Glomerular visceral epithelial cell (primary cell): ENCODE measurements at regions not wholly inside any gene's neighbourhood (a gene's known extent, or its start where the extent isn't known, plus 50 kb on each side); places are given as distances from the start of the nearest gene placed in this dataset.
"Not testable (repeated sequence)": the region's sequence is repeated elsewhere in the genome, so short reads cannot be mapped to it uniquely, and the experiment has no call there.

Experiments used
- DNase-seq: peaks from one replicate; pipeline ENCODE4 v3.0.0-alpha.2; 2016; ENCODE audit errors: extremely low spot score

- DNase-seq, result no peak
Measured at GRCh38 chr2:121047383-121047782, 237.6 kb downstream of the TFCP2L1 start.

GRCh38 chr2:121049131-121049530 lies 235.9 kb downstream of the TFCP2L1 start:
- DNase-seq, result no peak

- DNase-seq, result no peak
Measured at GRCh38 chr2:121049950-121050585, 234.9 kb downstream of the TFCP2L1 start.

DNA sequence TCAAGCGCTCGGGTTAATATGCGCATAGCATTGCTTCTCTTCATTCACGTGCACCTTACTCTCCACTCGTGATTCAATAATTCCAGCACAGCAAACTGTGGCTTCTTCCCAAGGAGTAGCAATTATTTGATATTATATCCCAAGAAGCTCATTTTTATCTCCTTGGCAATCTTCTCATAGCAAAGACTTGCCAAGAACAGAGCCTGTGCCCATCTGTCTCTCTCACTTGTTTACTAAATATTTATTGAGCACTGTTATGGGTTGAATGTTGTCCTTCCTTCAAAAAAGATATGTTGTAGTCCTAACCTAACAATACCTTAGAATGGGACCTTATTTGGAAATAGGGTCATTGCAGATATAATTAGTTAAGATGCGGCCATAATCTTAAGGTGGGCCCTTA lies 233.7 kb downstream of the TFCP2L1 start:
- no peak for DNase-seq

GRCh38 chr2:121052023-121052422 lies 233.0 kb downstream of the TFCP2L1 start:
- DNase-seq, result no peak

DNA sequence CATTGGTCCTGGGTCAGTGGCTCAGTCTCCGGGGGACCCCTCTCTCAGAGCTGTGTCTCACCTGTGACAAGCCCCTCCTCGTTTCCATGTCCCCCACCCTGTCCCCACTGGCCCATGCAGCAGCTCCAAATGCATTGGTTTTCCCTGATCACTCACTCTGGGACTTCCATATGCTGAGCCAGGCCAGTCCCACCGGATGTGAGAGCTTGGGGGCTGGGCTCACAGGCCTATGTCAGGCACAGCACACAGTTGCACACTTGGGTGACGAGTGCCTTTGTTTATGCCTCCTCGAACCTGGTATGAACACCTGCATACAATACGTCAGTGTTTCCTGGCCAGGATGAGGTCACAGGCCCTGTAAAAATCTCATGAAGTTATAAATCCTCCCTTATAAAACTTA lies 232.5 kb downstream of the TFCP2L1 start:
- DNase-seq, result no peak

GRCh38 chr2:121055088-121055487 lies 229.9 kb downstream of the TFCP2L1 start:
- no peak for DNase-seq

DNA sequence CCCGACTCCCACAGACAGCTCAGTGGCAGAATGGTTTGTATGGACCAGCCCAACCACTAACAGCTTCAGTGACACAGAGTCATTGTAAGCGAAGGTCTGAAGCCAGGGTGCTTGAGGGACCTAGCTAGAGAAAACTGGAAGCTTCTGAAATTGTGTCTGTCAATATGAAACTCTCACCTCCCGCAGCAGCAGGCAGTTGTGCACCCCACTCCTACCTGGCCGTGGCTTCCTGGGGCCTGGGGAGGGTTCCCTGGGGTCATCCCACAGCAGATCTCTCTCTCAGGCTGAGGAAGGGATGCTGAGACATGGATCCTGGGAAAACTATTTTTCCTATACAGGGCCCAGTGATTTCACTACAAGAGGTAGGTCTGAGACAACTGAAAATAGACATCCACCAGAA lies 229.5 kb downstream of the TFCP2L1 start:
- no peak for DNase-seq

DNA sequence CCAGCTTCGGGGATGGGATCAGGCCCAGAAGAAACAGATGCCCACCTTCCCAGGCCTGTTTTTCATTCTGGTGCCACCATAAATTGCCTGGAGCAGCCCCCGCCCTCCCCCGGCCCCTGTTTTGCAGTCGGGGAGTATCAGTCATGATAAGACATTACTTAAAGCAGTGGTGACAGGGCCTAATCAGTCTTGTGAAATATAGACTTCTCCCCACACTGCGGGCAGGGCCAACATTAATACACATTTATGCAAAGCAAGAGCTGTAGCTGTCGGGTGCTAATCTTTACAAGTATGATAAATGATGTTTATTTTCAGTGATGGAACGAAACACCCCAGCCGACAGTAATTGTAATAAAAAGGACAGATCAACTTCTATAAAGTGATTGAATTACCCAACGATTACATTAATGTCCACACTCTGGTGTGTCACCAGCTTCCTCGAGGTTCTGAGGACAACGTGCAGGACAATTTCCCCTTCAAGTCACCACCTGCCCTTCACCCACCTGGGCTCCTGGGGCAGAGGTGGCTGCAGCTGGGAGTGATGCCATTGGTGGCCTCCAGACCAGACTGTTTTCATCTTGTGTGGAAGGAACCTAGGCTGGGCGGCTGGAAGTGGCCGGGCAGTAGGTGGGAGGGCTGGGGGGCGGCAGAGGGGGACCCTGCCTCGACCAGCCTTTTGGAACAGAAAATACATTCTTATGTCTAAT lies 226.0 kb downstream of the TFCP2L1 start:
- no peak for DNase-seq

DNA sequence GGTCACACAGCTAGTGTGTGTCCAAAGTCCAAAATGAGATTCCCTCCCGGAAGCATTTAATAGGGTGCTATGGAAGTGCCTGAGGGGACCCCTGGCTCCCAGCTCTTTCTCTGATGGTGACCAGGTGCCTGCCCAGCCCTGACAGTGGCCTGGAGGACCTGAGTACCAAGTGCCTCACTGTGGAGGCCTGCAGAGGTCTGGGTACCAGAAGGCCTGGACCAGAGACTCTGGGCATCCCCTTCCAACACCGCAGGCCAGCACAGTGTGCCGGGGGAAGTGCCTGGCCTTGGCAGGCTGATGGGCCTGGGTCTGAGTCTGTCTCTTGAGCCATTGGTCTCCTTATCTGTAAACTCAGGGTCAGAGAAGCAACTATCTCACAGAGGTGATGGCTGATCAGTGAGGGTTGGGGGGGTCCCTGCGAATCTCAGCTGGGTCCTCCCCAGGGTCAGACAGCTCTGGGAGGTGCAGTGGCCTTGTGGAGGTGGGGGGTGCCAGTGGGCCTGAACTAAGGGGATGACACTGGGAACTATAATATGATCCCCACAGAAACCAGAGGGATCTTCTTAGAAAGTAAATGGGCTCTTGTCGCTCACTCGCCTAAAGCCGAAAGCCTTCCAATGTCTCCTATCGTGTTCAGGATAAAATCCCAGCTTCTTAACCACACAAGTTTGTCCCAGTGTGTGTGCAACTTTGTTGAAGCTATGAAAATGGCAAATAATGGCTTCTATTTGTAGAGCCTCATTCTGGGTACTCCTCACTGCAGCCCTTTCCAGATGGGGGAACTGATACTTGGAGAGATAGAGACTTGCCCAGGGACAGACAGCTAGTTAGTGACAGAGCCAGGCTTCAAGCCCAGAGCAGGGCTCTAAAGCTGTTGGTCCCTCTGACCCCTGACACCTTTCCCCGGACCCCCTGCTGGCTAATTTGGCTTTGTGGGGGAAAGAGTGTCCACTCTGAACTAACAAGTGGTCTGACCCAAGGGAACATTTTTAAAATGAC lies 225.1 kb downstream of the TFCP2L1 start:
- no peak for DNase-seq

DNA sequence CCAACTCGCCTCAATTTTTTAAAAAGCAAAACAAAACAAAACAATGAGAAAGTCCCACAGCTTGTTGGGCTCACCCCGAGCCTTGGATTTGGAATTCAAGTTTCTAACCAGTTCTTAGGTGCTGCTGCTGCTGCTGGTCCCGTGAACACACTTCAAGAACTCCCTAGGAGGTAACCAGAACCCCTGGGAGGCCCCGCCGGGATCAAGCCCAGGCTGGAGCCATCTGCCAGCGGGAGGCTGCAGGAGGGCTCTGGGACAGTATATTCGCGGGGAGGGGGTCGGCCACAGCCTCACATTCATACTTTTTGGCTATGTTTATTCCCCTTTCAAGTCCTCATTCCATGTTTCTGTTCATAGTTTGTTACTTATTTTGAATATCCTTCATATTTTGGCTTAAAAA lies 223.4 kb downstream of the TFCP2L1 start:
- no peak for DNase-seq

GRCh38 chr2:121063471-121063870 lies 221.5 kb downstream of the TFCP2L1 start:
- peak; percentile 84 for DNase-seq

DNA sequence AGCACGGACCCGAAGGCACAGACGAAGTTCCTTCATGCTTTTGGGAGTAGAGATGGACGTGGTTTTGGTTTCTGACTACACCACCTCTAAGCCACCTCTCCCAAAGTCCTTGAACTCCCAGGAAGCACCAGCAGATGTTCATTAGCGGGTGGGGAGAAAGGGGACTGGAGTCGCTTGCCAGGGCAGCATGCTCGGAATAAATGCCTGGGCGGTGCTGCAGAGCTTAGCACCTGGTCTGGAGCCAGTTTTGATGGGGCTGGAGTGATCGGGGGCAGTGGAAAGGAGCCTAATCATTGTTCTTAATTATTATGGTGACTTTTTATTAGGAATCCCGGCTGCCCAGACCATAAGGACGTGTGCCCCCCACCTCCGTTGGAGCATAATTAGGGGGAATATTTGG lies 220.8 kb downstream of the TFCP2L1 start:
- no peak for DNase-seq

DNA sequence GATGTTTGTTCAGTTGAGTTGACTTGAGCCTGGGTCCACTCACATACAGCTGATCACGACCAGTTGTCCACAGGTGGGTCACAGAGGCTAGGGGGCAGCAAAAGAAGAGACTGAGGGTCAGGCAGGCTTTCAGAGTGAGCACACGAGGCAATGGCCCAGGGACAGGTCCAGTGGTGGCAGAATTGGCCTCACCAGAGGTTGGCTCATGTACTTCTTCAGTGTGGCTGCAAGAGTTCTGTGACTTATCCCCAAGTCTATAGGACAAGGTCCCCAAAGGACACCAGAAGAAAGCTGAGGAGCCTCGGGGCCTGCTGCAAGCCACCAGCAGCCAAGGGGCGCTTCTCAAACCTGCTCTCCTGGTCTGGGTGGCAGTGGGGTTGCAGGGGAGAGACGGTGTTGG lies 219.8 kb downstream of the TFCP2L1 start:
- no peak for DNase-seq

DNA sequence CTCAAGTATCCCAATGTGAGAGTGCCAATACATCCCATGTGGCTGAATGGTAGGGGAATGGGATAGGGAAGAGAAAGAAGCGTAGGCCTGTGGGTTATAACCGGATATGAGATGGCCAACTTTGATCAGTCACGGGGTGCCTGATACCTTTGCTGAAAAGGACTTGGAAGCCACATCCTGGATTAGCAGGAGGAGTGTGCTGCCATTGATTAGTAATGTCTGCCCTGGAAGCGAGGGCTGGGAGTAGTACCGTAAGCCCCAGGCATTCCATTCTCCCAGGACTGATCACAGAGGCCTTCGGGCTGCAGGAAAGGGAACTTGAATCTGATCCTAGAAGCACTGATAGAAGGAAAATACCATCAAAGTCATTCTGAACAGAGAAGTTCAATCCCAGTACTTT lies 218.5 kb downstream of the TFCP2L1 start:
- DNase-seq, result no peak

DNA sequence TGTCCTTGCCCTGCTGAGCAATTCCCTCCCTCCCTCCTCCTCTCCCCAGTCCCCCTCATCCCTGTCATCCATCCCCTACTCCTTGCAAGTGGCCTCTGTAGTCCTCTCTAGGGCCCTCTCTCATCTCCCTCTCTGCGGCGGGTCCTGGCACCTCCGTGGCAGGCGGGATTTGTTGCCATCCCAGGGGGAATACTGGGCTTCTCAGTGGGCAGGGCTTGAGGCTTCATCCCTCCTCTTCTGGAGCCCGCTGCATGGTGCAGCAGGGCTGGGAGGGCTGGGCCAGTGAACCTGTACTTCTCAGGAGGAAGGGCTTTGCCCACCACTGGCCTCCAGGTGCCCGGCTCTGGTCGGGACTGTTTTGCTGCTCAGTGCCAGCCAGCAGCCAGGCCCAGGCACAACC lies 216.2 kb downstream of the TFCP2L1 start:
- no peak for DNase-seq

GRCh38 chr2:121069434-121069969 lies 215.5 kb downstream of the TFCP2L1 start:
- no peak for DNase-seq

DNA sequence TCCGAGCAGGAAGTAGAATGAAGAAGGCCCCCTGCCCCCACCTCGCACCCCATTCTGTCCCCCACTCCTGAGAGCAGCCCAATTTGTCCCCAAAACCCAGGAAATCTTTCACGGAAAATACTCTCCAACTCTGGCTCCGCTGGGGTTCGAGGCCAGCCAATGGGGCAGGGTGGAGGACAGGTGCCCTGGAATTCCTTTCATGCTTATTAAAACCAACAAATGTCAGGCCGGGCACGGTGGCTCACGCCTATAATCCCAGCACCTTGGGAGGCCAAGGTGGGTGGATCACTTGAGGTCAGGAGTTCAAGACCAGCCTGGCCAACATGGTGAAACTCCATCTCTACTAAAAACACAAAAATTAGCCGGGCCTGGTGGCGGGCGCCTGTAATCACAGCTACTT lies 214.9 kb downstream of the TFCP2L1 start:
- DNase-seq, result not testable (repeated sequence)

DNA sequence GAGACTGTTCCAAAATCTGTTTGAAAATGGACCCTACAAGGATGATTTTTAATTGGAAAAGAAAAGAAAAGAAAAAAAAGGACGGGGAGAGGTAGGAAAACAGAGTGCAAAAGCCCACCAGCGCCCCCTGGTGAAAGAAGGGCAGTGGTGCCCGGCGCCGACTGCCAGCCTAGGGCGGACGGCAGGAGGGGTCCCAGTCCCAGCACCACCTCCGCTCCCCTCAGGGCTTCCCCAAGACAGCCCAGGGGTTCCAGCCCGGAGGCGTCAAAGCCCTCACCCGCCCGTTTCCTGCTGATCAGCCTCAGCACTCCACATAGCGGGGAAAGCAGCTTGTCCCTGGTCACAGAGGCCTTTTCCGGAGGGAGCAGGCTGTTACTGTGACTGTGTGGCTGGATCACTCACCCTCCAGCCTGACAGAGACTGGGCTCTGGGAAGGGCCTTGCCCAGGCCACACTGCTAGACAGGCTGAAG lies 213.9 kb downstream of the TFCP2L1 start:
- DNase-seq, result peak; percentile 66

DNA sequence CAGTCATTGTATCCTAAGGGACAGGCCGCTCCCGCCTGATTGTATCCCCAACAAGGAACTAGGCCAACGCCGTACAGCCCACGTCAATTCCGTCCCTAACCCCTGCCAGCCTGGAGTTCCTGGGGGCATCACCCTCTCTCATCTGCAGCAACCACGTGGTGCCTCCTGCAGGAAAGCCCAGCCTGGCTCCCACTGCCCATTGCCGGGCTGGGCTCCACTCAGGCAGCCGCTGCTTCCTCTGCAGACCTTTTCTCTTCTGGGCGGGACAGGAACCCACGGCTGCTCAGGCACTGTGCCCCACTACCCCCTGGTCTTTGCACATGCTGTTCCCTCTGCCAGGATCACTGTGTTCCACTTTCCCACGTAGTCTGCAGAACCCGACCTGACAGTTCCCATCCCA lies 212.2 kb downstream of the TFCP2L1 start:
- no peak for DNase-seq

DNA sequence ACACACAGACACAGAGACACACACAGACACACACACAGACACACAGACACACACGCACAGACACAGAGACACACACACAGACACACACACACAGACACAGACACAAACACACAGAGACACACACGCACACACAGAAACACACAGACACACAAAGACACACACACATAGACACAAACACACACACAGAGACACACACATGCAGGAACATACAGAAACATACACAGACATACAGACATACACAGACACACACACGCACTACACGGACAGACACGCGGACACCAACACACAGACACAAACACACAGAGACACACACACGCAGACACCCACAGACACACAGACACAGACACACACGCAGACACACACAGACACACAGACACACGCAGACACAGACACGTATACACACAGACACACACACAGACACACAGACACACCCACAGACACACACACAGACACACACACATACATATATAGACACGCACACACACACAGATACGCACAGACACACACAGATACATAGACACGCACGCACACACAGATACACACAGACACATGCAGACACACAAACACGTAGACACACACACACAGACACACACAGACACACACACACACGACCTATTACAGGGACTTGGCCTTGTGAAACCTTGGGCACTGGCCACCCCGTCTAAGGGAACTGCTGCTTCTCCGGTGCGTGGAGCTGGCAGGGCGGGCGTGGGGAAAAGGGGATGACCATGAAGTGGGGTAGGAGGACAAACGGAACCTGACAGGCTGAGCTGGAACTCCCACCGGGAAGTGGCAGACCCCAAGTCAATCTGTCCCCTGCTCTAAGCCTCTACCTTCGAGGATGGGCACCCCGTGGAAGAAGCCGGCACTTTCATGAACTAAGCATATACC lies 211.4 kb downstream of the TFCP2L1 start:
- no peak for DNase-seq
